Activated B cell treated with CpG ODN at 0.5 μM for 24 hours (primary cell): ENCODE measurements at regions not wholly inside any gene's neighbourhood (a gene's known extent, or its start where the extent isn't known, plus 50 kb on each side); places are given as distances from the start of the nearest gene placed in this dataset.
"Not testable (repeated sequence)": the region's sequence is repeated elsewhere in the genome, so short reads cannot be mapped to it uniquely, and the experiment has no call there.

ENCODE experiments used
- ATAC-seq: fragments of 200-7000 bp; cut with Tn5 transposase; one replicate; pipeline ENCODE4 v1.10.0; 2021; ENCODE audit warnings: low read depth, mild to moderate bottlenecking, moderate library complexity
- CTCF ChIA-PET: fragments of 350-600 bp; sonication (Branson Sonifier 250); formaldehyde crosslinking; loops from one replicate; lab custom pipeline; 2021; ENCODE audit warnings: antibody characterized with exemption; lab: Charles Lee
- POLR2A ChIA-PET: fragments of 350-600 bp; sonication (Branson Sonifier 250); formaldehyde crosslinking; loops from one replicate; lab custom pipeline; 2021; ENCODE audit warnings: antibody characterized with exemption; lab: Charles Lee
- DNase-seq: peaks from one replicate; pipeline ENCODE4 v3.0.0; 2022
- H3K27ac Mint-ChIP-seq: one replicate; pipeline ENCODE4 v1.8.0; 2020; ENCODE audit warnings: mixed read lengths
- H3K27me3 Mint-ChIP-seq: one replicate; pipeline ENCODE4 v1.8.0; 2021; ENCODE audit warnings: mixed read lengths
- H3K36me3 Mint-ChIP-seq: one replicate; pipeline ENCODE4 v1.8.0; 2021; ENCODE audit warnings: low read depth, mixed read lengths
- H3K4me1 Mint-ChIP-seq: one replicate; pipeline ENCODE4 v1.8.0; 2021; ENCODE audit warnings: mixed read lengths
- H3K4me3 Mint-ChIP-seq: one replicate; pipeline ENCODE4 v1.8.0; 2020; ENCODE audit warnings: mild to moderate bottlenecking, mixed read lengths
- H3K9me3 Mint-ChIP-seq: one replicate; pipeline ENCODE4 v1.8.0; 2020; ENCODE audit warnings: mixed read lengths
- CTCF ChIP-seq: fragments of 200-600 bp; IDR thresholded peaks from one replicate; pipeline ENCODE4 v1.8.0; 2022; ENCODE audit warnings: antibody characterized with exemption, mild to moderate bottlenecking
- intact Hi-C: fragments of 100-400 bp; cut with micrococcal nuclease; formaldehyde crosslinking; loops from one replicate; pipeline ENCODE4 v1.15.1; 2024

DNA sequence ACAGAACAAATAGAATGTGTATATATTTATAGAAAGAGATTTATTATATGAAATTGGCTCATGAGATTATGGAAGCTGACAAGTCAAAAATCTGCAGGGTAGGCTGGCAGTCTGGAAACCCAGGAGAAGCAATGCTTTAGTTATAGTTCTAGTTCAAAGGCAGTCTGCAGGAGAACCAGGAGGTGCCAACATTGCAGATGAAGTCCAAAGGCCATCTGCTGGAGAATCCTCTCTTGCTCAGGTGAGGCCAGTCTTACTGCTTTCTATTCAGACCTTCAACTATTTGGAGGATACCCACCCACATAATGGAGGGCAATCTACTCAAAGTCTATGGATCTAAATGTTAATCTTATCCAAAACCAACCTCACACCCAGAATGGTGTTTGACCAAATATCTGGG, 75.9 kb upstream of the MRPS6 start:
- no peak for DNase-seq
- Mint-ChIP-seq H3K4me1 (peaks cover 14% of the 10 kb centered on the region), H3K9me3 (peaks cover 5% of the 10 kb centered on the region), H3K4me3 (no peak overlapping the region), H3K27ac (no peak overlapping the region), H3K36me3 (no peaks in the 10 kb centered on the region), H3K27me3 (no peaks in the 10 kb centered on the region)
- TF ChIP-seq CTCF = no peak
- intact Hi-C loops = no loop called here
- POLR2A ChIA-PET = no interaction called here
- ATAC-seq = no peak
- CTCF ChIA-PET = no interaction called here

DNA sequence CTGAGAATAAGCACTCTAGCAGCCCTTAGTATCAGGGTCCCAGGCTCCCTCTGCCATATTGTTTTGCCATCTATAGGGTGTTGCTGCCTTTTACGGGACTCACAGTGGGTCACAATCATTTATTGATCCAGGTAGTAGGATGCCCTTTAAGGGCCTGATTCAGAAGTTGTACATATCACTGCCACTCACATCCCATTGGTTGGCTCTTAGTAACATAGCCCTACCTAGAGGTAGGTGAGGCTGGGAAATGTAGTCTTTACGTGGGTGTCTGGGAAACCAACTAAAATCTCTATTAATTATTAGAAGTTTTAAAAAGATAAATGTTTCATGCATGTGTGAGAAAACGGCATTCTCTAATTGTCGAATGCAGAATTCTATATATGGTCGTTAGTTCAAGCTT, 78.8 kb upstream of the ATP5PO start:
- peaks cover 2% of the 10 kb centered on the region for H3K27me3 Mint-ChIP-seq
- CTCF ChIA-PET = no interaction called here
- TF ChIP-seq CTCF = no peak
- POLR2A ChIA-PET = interaction anchor here (1.1 kb wide), 1 partner anchor 18 kb away, joined by 4 read pairs; no protein-coding TSS in a partner anchor
- H3K9me3 Mint-ChIP-seq = peaks cover 7% of the 10 kb centered on the region
- H3K4me3 Mint-ChIP-seq = no peak overlapping the region
- no peak overlapping the region for H3K27ac Mint-ChIP-seq
- H3K4me1 Mint-ChIP-seq = peaks cover 15% of the 10 kb centered on the region
- DNase-seq = no peak
- no peaks in the 10 kb centered on the region for H3K36me3 Mint-ChIP-seq
- intact Hi-C loops = loop anchor here (2.0 kb wide), 1 partner anchor 18 kb away; no protein-coding TSS in a partner anchor
- no peak for ATAC-seq

DNA sequence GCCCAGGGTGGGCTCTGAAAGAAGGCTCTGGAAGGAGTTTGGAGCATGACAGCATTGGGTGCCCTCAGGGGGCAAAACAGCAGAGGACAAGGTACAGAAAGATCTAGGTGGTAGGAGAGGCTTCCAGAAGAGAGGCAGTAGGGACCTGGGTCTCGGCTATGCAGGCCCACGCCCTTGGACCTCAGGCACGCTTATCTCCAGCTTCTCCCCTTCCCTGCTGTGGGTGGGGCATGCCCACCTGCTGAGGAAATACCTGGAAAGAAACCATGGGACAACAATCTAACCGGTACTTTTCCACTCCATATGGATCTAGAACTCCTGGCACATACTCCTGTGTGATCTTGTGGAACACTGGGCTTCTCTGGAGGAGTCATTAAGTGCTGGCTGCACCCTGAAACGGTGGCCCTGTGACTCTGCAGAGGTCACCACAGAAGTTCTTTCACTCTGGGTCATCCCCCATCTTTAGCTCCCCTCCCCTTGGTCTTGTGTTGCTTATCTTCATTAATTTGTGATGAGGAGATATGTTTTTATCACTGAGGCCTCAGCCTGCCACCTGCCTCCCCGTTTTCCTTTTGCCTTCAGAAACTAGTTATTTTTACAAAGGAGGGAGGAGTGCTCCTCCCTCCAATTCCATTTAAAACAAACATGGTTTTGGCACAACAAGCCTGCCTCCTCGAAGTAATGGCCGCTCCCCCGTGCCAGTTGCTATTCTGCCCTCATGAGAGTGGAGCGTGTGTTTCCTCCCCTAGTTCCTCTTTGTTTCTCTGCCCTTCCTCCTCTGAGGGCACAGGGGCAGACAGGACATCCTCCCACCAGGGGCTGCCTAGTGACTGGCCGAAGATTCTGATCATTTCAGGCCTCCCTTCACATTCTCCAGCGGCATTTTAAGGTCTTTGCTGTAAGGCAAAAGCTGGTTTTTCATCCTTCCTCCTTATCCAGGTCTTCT, 78.0 kb upstream of the ATP5PO start:
- peaks cover 7% of the 10 kb centered on the region for H3K9me3 Mint-ChIP-seq
- DNase-seq (no peak), ATAC-seq (peak; percentile 97)
- TF ChIP-seq CTCF = no peak
- intact Hi-C loops = loop anchor here (2.0 kb wide), 1 partner anchor 17 kb away; no protein-coding TSS in a partner anchor
- ChIA-PET CTCF (no interaction called here), POLR2A (interaction anchor here (1.1 to 1.2 kb wide), 2 partner anchors 17 to 27 kb away, joined by 4 read pairs; no protein-coding TSS in a partner anchor)
- H3K4me1 Mint-ChIP-seq = peaks cover 15% of the 10 kb centered on the region
- H3K27ac Mint-ChIP-seq = peak overlapping the region; percentile 65
- peaks cover 2% of the 10 kb centered on the region for H3K27me3 Mint-ChIP-seq
- H3K36me3 Mint-ChIP-seq = no peaks in the 10 kb centered on the region
- peak overlapping the region; percentile 38 for H3K4me3 Mint-ChIP-seq

- CTCF ChIA-PET, H3K9me3 Mint-ChIP-seq, H3K4me3 Mint-ChIP-seq, ATAC-seq, DNase-seq, H3K27ac Mint-ChIP-seq, H3K27me3 Mint-ChIP-seq, POLR2A ChIA-PET, intact Hi-C loops, H3K36me3 Mint-ChIP-seq: not testable (repeated sequence)
- H3K4me1 Mint-ChIP-seq = peaks cover 15% of the 10 kb centered on the region
Observed at GRCh38 chr21:33992412-33992811, 76.8 kb upstream of the ATP5PO start.

- no peak for TF ChIP-seq CTCF
Observed at GRCh38 chr21:33991133-33991532, 75.5 kb upstream of the ATP5PO start.

More at GRCh38 chr21:33991133-33991532, 75.5 kb upstream of the ATP5PO start:
- POLR2A ChIA-PET = no interaction called here
- H3K27ac Mint-ChIP-seq = no peak overlapping the region
- CTCF ChIA-PET = no interaction called here
- peaks cover 15% of the 10 kb centered on the region for H3K4me1 Mint-ChIP-seq
- H3K36me3 Mint-ChIP-seq = no peaks in the 10 kb centered on the region
- ATAC-seq (no peak), DNase-seq (no peak)
- no peak overlapping the region for H3K4me3 Mint-ChIP-seq
- H3K9me3 Mint-ChIP-seq = peaks cover 3% of the 10 kb centered on the region
- intact Hi-C loops = no loop called here
- H3K27me3 Mint-ChIP-seq = peaks cover 2% of the 10 kb centered on the region
